Activated CD4-positive, alpha-beta T cell treated with anti-CD3 and anti-CD28 coated beads, Interleukin-2, amount 50 U/mL, for 16 hours (primary cell): ENCODE measurements at regions not wholly inside any gene's neighbourhood (a gene's known extent, or its start where the extent isn't known, plus 50 kb on each side); places are given as distances from the start of the nearest gene placed in this dataset.
"Not testable (repeated sequence)": the region's sequence is repeated elsewhere in the genome, so short reads cannot be mapped to it uniquely, and the experiment has no call there.

Experiments used
- DNase-seq: peaks from one replicate; pipeline ENCODE4 v3.0.0-alpha.2; 2020

GRCh38 chr2:131828633-131829455 is 301.2 kb downstream of the CCDC74A start:
- not testable (repeated sequence) for DNase-seq

GRCh38 chr2:131829456-131830241 is 302.0 kb downstream of the CCDC74A start:
- not testable (repeated sequence) for DNase-seq

GRCh38 chr2:131830242-131830945 is 302.7 kb downstream of the CCDC74A start:
- DNase-seq, result not testable (repeated sequence)

- DNase-seq, result not testable (repeated sequence)
These were observed 303.2 kb downstream of the CCDC74A start for GRCh38 chr2:131830946-131831310.

GRCh38 chr2:131831450-131832208 is 303.9 kb downstream of the CCDC74A start:
- peak; percentile 6 for DNase-seq

- not testable (repeated sequence) for DNase-seq
These were observed 304.6 kb downstream of the CCDC74A start for GRCh38 chr2:131832209-131832780.

- not testable (repeated sequence) for DNase-seq
These were observed 305.2 kb downstream of the CCDC74A start for GRCh38 chr2:131832917-131833316.

GRCh38 chr2:131833367-131834202 is 305.9 kb downstream of the CCDC74A start:
- DNase-seq, result not testable (repeated sequence)

GRCh38 chr2:131834203-131835020 is 306.7 kb downstream of the CCDC74A start:
- not testable (repeated sequence) for DNase-seq

GRCh38 chr2:131835022-131835421 is 307.3 kb downstream of the CCDC74A start:
- DNase-seq, result not testable (repeated sequence)

- no peak for DNase-seq
These were observed 308.0 kb downstream of the CCDC74A start for GRCh38 chr2:131835621-131836091.

- not testable (repeated sequence) for DNase-seq
These were observed 308.4 kb downstream of the CCDC74A start for GRCh38 chr2:131836116-131836515.

GRCh38 chr2:131844044-131844443 is 316.4 kb downstream of the CCDC74A start:
- DNase-seq, result peak; percentile 10

GRCh38 chr2:131856202-131856601 is 305.6 kb downstream of the ANKRD30BL start:
- not testable (repeated sequence) for DNase-seq

- DNase-seq, result not testable (repeated sequence)
These were observed 303.6 kb downstream of the ANKRD30BL start for GRCh38 chr2:131858197-131858596.
